Peyer's patch (tissue), 4 donors: ENCODE measurements at regions not wholly inside any gene's neighbourhood (a gene's known extent, or its start where the extent isn't known, plus 50 kb on each side); places are given as distances from the start of the nearest gene placed in this dataset.
"Not testable (repeated sequence)": the region's sequence is repeated elsewhere in the genome, so short reads cannot be mapped to it uniquely, and the experiment has no call there.

Experiments
- DNase-seq, 3 donors: peaks; one replicate each; pipeline ENCODE4 v3.0.0-alpha.2; 2017 to 2019
- H3K27ac ChIP-seq, 4 donors: fragments of 200-600 bp; sonication (generic); one replicate each; pipeline ENCODE4 v1.5.1; 2016 to 2019
- H3K27me3 ChIP-seq, 2 donors: fragments of 200-600 bp; sonication (generic); one replicate each; pipeline ENCODE4 v1.5.1; 2019
- H3K36me3 ChIP-seq, 3 donors: fragments of 200-600 bp; sonication (generic); one replicate each; pipeline ENCODE4 v1.5.1; 2016 to 2019
- H3K4me1 ChIP-seq, 4 donors: fragments of 200-600 bp; sonication (generic); one replicate each; pipeline ENCODE4 v1.5.1; 2016 to 2019
- H3K4me3 ChIP-seq, 4 donors: fragments of 200-600 bp; sonication (generic); 1 replicate in 3 of 4; 2 replicates in 1 of 4; pipeline ENCODE4 v1.5.1; 2016 to 2019; ENCODE audit warnings: mild to moderate bottlenecking in 1 of 4
- H3K9me3 ChIP-seq, 4 donors: fragments of 200-600 bp; sonication (generic); one replicate each; pipeline ENCODE4 v1.5.1; 2016 to 2019; ENCODE audit warnings: mild to moderate bottlenecking in 1 of 4
- POLR2A ChIP-seq, 2 donors: fragments of 450-650 bp; IDR thresholded peaks; one replicate each; pipeline ENCODE4 v1.5.1; 2017; ENCODE audit warnings: antibody characterized with exemption in 2 of 2, mild to moderate bottlenecking in 2 of 2, moderate library complexity in 2 of 2
- TF ChIP-seq, protein P1 (sequence below), 6 experiments: fragments of 450-650 bp in 4 of 6; fragments of 200-600 bp in 2 of 6; sonication (generic) in 1 of 6; IDR thresholded peaks; one replicate each; pipeline ENCODE4 v1.5.1; 2017 to 2019; ENCODE audit warnings: antibody characterized with exemption in 6 of 6, mild to moderate bottlenecking in 3 of 6, moderate library complexity in 1 of 6

DNA sequence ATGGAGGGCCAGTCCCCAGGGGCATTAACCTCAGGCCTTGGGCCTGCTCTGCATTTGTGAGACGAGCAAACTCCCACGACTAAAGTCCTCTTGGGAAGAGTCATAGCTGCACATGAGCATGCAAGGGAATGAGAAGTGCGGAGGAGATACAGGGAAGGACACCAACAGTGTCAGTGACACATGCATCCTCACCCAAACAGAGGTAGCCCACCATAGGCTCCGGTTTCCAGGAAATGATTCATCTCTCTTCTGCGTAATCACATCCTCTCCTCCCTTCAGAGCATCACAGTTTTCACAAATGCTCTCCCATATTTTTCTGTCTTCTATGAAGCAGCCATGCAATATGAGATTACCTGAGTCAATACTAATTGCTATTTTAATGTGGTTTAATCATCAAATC is 725.7 kb upstream of the GOT2 start:
- H3K4me1 ChIP-seq = no peaks in the 10 kb centered on the region
- no peak overlapping the region for H3K4me3 ChIP-seq
- H3K27ac ChIP-seq = no peak overlapping the region
- no peaks in the 10 kb centered on the region for H3K9me3 ChIP-seq
- TF ChIP-seq, protein P1, sequence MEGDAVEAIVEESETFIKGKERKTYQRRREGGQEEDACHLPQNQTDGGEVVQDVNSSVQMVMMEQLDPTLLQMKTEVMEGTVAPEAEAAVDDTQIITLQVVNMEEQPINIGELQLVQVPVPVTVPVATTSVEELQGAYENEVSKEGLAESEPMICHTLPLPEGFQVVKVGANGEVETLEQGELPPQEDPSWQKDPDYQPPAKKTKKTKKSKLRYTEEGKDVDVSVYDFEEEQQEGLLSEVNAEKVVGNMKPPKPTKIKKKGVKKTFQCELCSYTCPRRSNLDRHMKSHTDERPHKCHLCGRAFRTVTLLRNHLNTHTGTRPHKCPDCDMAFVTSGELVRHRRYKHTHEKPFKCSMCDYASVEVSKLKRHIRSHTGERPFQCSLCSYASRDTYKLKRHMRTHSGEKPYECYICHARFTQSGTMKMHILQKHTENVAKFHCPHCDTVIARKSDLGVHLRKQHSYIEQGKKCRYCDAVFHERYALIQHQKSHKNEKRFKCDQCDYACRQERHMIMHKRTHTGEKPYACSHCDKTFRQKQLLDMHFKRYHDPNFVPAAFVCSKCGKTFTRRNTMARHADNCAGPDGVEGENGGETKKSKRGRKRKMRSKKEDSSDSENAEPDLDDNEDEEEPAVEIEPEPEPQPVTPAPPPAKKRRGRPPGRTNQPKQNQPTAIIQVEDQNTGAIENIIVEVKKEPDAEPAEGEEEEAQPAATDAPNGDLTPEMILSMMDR (IDR thresholded peaks at IDR 0.05) = no peak
- no peak for TF ChIP-seq POLR2A (IDR thresholded peaks at IDR 0.05)
- H3K36me3 ChIP-seq = no peaks in the 10 kb centered on the region
- H3K27me3 ChIP-seq = no peaks in the 10 kb centered on the region
- DNase-seq = no peak

DNA sequence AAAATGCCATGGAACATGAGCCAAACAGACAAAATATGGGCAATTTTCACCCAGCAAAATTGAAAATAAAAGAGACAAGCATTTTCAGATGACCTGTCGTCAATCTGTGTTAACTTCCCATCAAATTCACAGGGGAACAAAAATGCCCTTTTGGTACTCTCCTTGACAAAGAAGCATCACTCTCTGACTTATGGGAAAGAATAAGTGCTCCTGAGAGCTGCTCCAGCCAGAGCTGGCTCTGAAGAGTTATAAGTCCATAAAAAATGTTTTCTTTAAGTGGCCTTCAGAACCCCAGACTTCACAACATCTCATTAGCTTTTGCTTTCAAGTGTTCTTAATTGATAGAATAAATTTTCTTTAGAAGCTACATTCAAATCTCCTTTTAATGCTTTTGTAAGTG is 721.4 kb upstream of the GOT2 start:
- Histone ChIP-seq H3K4me3 (no peak overlapping the region), H3K27ac (no peak overlapping the region), H3K36me3 (no peaks in the 10 kb centered on the region), H3K9me3 (peaks cover 0 to 6% (median 0%) of the 10 kb centered on the region in 4 donors), H3K27me3 (no peaks in the 10 kb centered on the region), H3K4me1 (no peaks in the 10 kb centered on the region)
- TF ChIP-seq, protein P1 (IDR thresholded peaks at IDR 0.05) = no peak
- TF ChIP-seq POLR2A (IDR thresholded peaks at IDR 0.05) = no peak
- no peak for DNase-seq

DNA sequence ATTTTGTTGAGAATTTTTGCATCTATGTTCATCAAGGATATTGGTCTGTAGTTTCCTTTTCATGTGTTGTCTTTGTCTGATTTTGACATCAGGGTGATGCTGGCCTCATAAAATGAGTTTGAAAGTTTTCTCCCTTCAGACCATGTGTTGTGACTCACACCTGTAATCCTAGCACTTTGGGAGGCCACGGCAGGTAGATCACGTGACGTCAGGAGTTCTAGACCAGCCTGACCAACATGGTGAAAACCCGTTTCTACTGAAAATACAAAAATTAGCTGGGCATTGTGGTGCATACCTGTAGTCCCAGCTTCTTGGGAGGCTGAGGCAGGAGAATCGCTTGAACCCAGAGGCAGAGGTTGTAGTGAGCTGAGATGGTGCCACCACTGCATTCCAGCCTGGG is 716.4 kb upstream of the GOT2 start:
- not testable (repeated sequence) for H3K27ac ChIP-seq, DNase-seq
- peaks cover 0 to 13% (median 0%) of the 10 kb centered on the region in 4 donors for H3K9me3 ChIP-seq

DNA sequence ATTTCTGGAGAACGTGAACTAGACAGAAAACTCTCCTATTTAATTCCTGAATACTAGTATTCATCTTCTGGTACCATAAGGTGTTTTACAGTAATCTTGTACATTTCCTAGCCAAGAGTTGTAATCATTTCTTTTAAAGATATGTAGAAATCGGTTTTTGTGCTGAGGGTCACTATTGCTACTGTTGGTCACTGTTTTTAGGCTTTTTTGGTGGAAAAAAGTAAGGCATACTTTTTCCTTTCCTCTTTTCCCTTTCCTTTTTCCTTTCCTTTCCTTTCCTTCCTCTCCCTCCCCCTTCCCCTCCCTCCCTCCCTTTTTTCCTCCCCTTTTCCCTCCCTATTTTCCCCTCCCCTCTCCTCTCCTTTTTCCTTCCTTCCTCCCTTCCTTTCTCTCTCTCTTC is 706.4 kb upstream of the GOT2 start:
- Histone ChIP-seq H3K27ac (no peak overlapping the region), H3K4me1 (no peaks in the 10 kb centered on the region), H3K36me3 (no peaks in the 10 kb centered on the region), H3K4me3 (no peak overlapping the region), H3K9me3 (no peaks in the 10 kb centered on the region), H3K27me3 (no peaks in the 10 kb centered on the region)
- DNase-seq = no peak
- TF ChIP-seq, protein P1 (IDR thresholded peaks at IDR 0.05) = no peak
- TF ChIP-seq POLR2A (IDR thresholded peaks at IDR 0.05) = no peak

More for the DNA sequence above, 716.4 kb upstream of the GOT2 start:
- not testable (repeated sequence) for H3K4me1 ChIP-seq, H3K4me3 ChIP-seq, H3K36me3 ChIP-seq, H3K27me3 ChIP-seq

DNA sequence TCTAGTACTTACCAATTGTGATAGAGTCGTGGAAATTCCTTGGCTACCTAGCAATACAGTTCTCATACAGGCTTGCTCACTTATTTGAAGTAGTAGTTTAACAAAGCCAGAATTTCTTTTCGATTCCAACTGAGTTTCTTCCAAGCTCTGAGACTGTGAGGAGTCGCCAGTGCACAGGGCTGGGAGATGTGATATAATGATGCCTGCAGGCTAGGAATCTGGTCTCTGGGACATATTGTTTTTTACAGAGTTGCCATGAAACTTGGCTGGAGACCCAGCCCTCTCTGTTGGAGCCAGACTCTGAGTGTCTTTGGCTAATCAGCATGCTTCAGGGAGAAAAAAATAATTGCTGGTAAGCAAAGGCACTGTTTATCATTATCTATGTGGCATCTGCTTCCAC is 698.8 kb upstream of the GOT2 start:
- Histone ChIP-seq H3K27me3 (no peaks in the 10 kb centered on the region), H3K9me3 (no peaks in the 10 kb centered on the region), H3K27ac (no peak overlapping the region), H3K36me3 (no peaks in the 10 kb centered on the region), H3K4me3 (no peak overlapping the region), H3K4me1 (no peaks in the 10 kb centered on the region)
- TF ChIP-seq POLR2A (IDR thresholded peaks at IDR 0.05) = no peak
- TF ChIP-seq, protein P1 (IDR thresholded peaks at IDR 0.05) = no peak
- no peak for DNase-seq

DNA sequence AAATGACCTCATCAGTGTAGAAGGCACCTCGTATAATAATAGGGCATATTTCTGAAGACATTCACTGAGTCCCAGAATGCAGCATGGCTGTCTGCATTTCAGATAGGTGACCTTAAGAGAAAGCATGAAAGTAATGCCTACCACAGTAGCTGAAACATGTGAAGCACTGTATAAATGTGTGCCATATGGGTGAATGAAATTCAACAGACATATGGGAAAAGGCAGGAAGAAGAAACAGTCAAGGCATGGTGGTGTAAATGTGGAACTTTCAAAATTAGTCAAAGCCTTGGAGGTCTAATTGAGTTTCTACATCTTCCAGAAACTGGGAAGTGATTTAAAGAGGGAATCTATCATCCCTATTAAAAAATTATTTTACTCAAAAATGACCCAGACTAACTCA is 698.2 kb upstream of the GOT2 start:
- TF ChIP-seq POLR2A (IDR thresholded peaks at IDR 0.05) = no peak
- TF ChIP-seq, protein P1 (IDR thresholded peaks at IDR 0.05) = no peak
- Histone ChIP-seq H3K4me1 (no peaks in the 10 kb centered on the region), H3K4me3 (no peak overlapping the region), H3K27ac (no peak overlapping the region), H3K36me3 (no peaks in the 10 kb centered on the region), H3K9me3 (no peaks in the 10 kb centered on the region), H3K27me3 (no peaks in the 10 kb centered on the region)
- no peak for DNase-seq
